PC-9 (cell line): ENCODE measurements at regions not wholly inside any gene's neighbourhood (a gene's known extent, or its start where the extent isn't known, plus 50 kb on each side); places are given as distances from the start of the nearest gene placed in this dataset.

ENCODE experiments used
- BruUV-seq: library from RNA; stranded (reverse); fragments of 400-500 nt; replicated peaks from 2 replicates; lab custom pipeline; 2021; lab: Mats Ljungman, UMichigan
- CTCF ChIA-PET: fragments of 300-600 bp; sonication (Branson Sonifier 250); formaldehyde crosslinking; loops from one replicate; lab custom pipeline; 2022; ENCODE audit warnings: antibody characterized with exemption; lab: Charles Lee
- POLR2A ChIA-PET: fragments of 300-600 bp; sonication (Branson Sonifier 250); formaldehyde crosslinking; loops from one replicate; lab custom pipeline; 2022; ENCODE audit warnings: antibody characterized with exemption; ENCODE audit not compliant: unreplicated experiment; lab: Charles Lee
- DNase-seq, 2 experiments: peaks; one replicate each; pipeline versions ENCODE4 v3.0.0 to v3.0.0-alpha.2; 2015 to 2022; ENCODE audit warnings: mixed read lengths in 1 of 2
- H2AFZ ChIP-seq: fragments of 200-600 bp; sonication (generic); 2 replicates; pipeline ENCODE4 v1.8.1; 2017; ENCODE audit warnings: antibody characterized with exemption
- H3F3A ChIP-seq: fragments of 200-600 bp; sonication (generic); 2 replicates; pipeline ENCODE4 v1.8.1; 2017; ENCODE audit warnings: antibody characterized with exemption, mild to moderate bottlenecking, low read depth; ENCODE audit not compliant: insufficient read depth
- H3K27ac ChIP-seq: fragments of 200-600 bp; sonication (generic); 2 replicates; pipeline ENCODE4 v1.6.1; 2016; ENCODE audit warnings: mixed run types
- H3K27me3 ChIP-seq: fragments of 200-600 bp; sonication (generic); 2 replicates; pipeline ENCODE4 v1.6.1; 2016; ENCODE audit warnings: low read depth, mixed run types; ENCODE audit not compliant: insufficient read depth
- H3K36me3 ChIP-seq: fragments of 200-600 bp; sonication (generic); 2 replicates; pipeline ENCODE4 v1.6.1; 2016; ENCODE audit warnings: low read depth, mixed run types
- H3K4me1 ChIP-seq: fragments of 200-600 bp; sonication (generic); replicated peaks from 2 replicates; pipeline ENCODE4 v1.6.1; 2016; ENCODE audit warnings: mixed run types; ENCODE audit not compliant: insufficient read depth
- H3K4me2 ChIP-seq: fragments of 200-600 bp; sonication (generic); 2 replicates; pipeline ENCODE4 v1.6.1; 2017; ENCODE audit warnings: mixed run types
- H3K4me3 ChIP-seq: fragments of 200-600 bp; sonication (generic); 2 replicates; pipeline ENCODE4 v1.6.1; 2016; ENCODE audit warnings: mixed run types
- H3K79me2 ChIP-seq: fragments of 200-600 bp; sonication (generic); 2 replicates; pipeline ENCODE4 v1.6.1; 2017; ENCODE audit warnings: low read depth, mixed run types
- H3K9me2 ChIP-seq: fragments of 200-600 bp; sonication (generic); 2 replicates; pipeline ENCODE4 v1.8.1; 2017; ENCODE audit warnings: mild to moderate bottlenecking; ENCODE audit not compliant: insufficient read depth
- H3K9me3 ChIP-seq: fragments of 200-600 bp; sonication (generic); 2 replicates; pipeline ENCODE4 v1.8.1; 2016; ENCODE audit warnings: low read depth; ENCODE audit not compliant: insufficient read depth
- H4K20me1 ChIP-seq: fragments of 200-600 bp; sonication (generic); 2 replicates; pipeline ENCODE4 v1.8.1; 2017; ENCODE audit not compliant: insufficient read depth
- CTCF ChIP-seq: fragments of 200-600 bp; sonication (generic); conservative IDR thresholded peaks from 2 replicates; pipeline ENCODE4 v1.6.1; 2017; ENCODE audit warnings: mixed run types, antibody characterized with exemption, mild to moderate bottlenecking, moderate library complexity
- EZH2 ChIP-seq: fragments of 200-600 bp; sonication (generic); IDR thresholded peaks from 2 replicates; pipeline ENCODE4 v1.8.0; 2017; ENCODE audit warnings: antibody characterized with exemption, low read depth
- intact Hi-C: fragments of 100-400 bp; cut with micrococcal nuclease; formaldehyde crosslinking; loops from one replicate; pipeline ENCODE4 v1.10.0; 2022; ENCODE audit not compliant: unreplicated experiment

GRCh38 chr1:30615816-30616590, 107.4 kb downstream of the MATN1 start:
- Histone ChIP-seq H3K4me1 (peaks cover 42% of the 10 kb centered on the region), H3F3A (peaks cover 17% of the 10 kb centered on the region; the same call in 1 of the 2 replicates), H4K20me1 (no peaks in the 10 kb centered on the region), H3K9me2 (no peaks in the 10 kb centered on the region), H3K27ac (no peak overlapping the region), H2AFZ (no peak overlapping the region), H3K27me3 (no peaks in the 10 kb centered on the region), H3K36me3 (no peaks in the 10 kb centered on the region), H3K4me3 (no peak overlapping the region), H3K9me3 (no peaks in the 10 kb centered on the region), H3K4me2 (no peak overlapping the region), H3K79me2 (no peaks in the 10 kb centered on the region)
- BruUV-seq: no TSS peak
- intact Hi-C loops: no loop called here
- TF ChIP-seq CTCF (no peak), EZH2 (no peak)
- ChIA-PET CTCF (no interaction called here), POLR2A (no interaction called here)
- no peak for DNase-seq

GRCh38 chr1:30615076-30615795, 108.1 kb downstream of the MATN1 start:
- peaks cover 17% of the 10 kb centered on the region; the same call in 1 of the 2 replicates for H3F3A ChIP-seq
- TF ChIP-seq EZH2: no peak
- TF ChIP-seq CTCF: no peak
- no peak for DNase-seq
- no peaks in the 10 kb centered on the region for H3K27me3 ChIP-seq
- intact Hi-C loops: no loop called here
- H3K4me2 ChIP-seq: no peak overlapping the region
- no peaks in the 10 kb centered on the region for H3K79me2 ChIP-seq
- H3K9me2 ChIP-seq: no peaks in the 10 kb centered on the region
- BruUV-seq: no TSS peak
- H2AFZ ChIP-seq: no peak overlapping the region
- H3K27ac ChIP-seq: no peak overlapping the region
- H3K4me3 ChIP-seq: no peak overlapping the region
- H3K36me3 ChIP-seq: no peaks in the 10 kb centered on the region
- H3K9me3 ChIP-seq: no peaks in the 10 kb centered on the region
- H3K4me1 ChIP-seq: peaks cover 42% of the 10 kb centered on the region
- CTCF ChIA-PET: no interaction called here
- POLR2A ChIA-PET: no interaction called here
- H4K20me1 ChIP-seq: no peaks in the 10 kb centered on the region

GRCh38 chr1:30613188-30613587, 110.2 kb downstream of the MATN1 start:
- H3K79me2 ChIP-seq: no peaks in the 10 kb centered on the region
- H3K36me3 ChIP-seq: no peaks in the 10 kb centered on the region
- no peak overlapping the region for H3K27ac ChIP-seq
- H3K9me3 ChIP-seq: no peaks in the 10 kb centered on the region
- no peak overlapping the region for H3K4me2 ChIP-seq
- H4K20me1 ChIP-seq: no peaks in the 10 kb centered on the region
- peaks cover 26% of the 10 kb centered on the region for H3K4me1 ChIP-seq
- ChIA-PET CTCF (no interaction called here), POLR2A (no interaction called here)
- intact Hi-C loops: loop anchor here (1.0 kb wide), 1 partner anchor 36 kb away; no protein-coding TSS in a partner anchor
- no peaks in the 10 kb centered on the region for H3K27me3 ChIP-seq
- no peak for TF ChIP-seq EZH2
- no peak overlapping the region for H3K4me3 ChIP-seq
- H3F3A ChIP-seq: 0 out of 2 replicates have a peak, but pooled peaks cover 3% of the 10 kb centered on the region
- BruUV-seq: no TSS peak
- DNase-seq: no peak
- H2AFZ ChIP-seq: no peak overlapping the region
- no peaks in the 10 kb centered on the region for H3K9me2 ChIP-seq
